K562 (cell line): ENCODE measurements at regions not wholly inside any gene's neighbourhood (a gene's known extent, or its start where the extent isn't known, plus 50 kb on each side); places are given as distances from the start of the nearest gene placed in this dataset.
A peak's percentile ranks its signal among the peaks of the same experiment; 100 is the strongest.

Experiments
- ATAC-seq: fragments of 200-7000 bp; cut with Tn5 transposase; 3 replicates; pipeline ENCODE4 v1.9.1; 2020; ENCODE audit warnings: moderate library complexity
- BruUV-seq: library from RNA; stranded (reverse); fragments of 400-500 nt; replicated peaks from 2 replicates; lab custom pipeline; 2021; lab: Mats Ljungman, UMichigan
- CTCF ChIA-PET: fragments of 300-600 bp; formaldehyde crosslinking; extraction: SDS; loops from one replicate; lab custom pipeline; 2021; ENCODE audit warnings: low intra/inter-chr PET ratio; lab: Yijun Ruan, JAX
- POLR2A ChIA-PET: fragments of 300-600, 350-650 bp; sonication (Branson Sonifier 250); formaldehyde crosslinking; extraction: SDS; loops from one replicate; lab custom pipeline; 2021; ENCODE audit warnings: antibody characterized with exemption, inconsistent platforms; lab: Yijun Ruan, JAX
- DNase-seq, 4 experiments: peaks; one replicate each; pipeline versions ENCODE4 v3.0.0 to v3.0.0-alpha.2; 2011 to 2018; ENCODE audit warnings: low spot score in 3 of 4, mixed read lengths in 3 of 4; ENCODE audit errors: extremely low read depth in 1 of 4
- FAIRE-seq: peaks from 2 replicates; lab custom pipeline; 2011; peaks lifted over from hg19 to GRCh38; lab: Jason Lieb, UNC
- H2AFZ ChIP-seq: 2 replicates; pipeline ENCODE4 v1.6.0; 2011; ENCODE audit warnings: low read depth, low read length, control low read depth, inconsistent platforms
- H3K27ac ChIP-seq: fragments of 200-600 bp; 3 replicates; pipeline ENCODE4 v1.8.0; 2011; ENCODE audit warnings: low read depth, mild to moderate bottlenecking, control low read depth, inconsistent platforms, low read length, moderate library complexity, mixed read lengths; ENCODE audit errors: extremely low read depth
- H3K27me3 ChIP-seq, 2 experiments: fragments of 300-600 bp in 1 of 2; 2 replicates in 1 of 2; 3 replicates in 1 of 2; pipeline versions ENCODE4 v1.6.0 to v1.8.0; 2011; ENCODE audit warnings: inconsistent platforms in 2 of 2, low read length in 2 of 2, mild to moderate bottlenecking in 1 of 2, mixed read lengths in 1 of 2, moderate library complexity in 1 of 2; ENCODE audit not compliant: control insufficient read depth in 2 of 2, insufficient read depth in 2 of 2
- H3K36me3 ChIP-seq: fragments of 300-600 bp; 3 replicates; pipeline ENCODE4 v1.8.0; 2011; ENCODE audit warnings: mild to moderate bottlenecking, low read length, inconsistent platforms; ENCODE audit not compliant: control insufficient read depth, insufficient read depth
- H3K4me1 ChIP-seq, 2 experiments: fragments of 200-600 bp in 1 of 2; replicated peaks in 1 of 2; 2 replicates in 1 of 2; 3 replicates in 1 of 2; pipeline versions ENCODE4 v1.5.1 to v1.8.0; 2011; ENCODE audit warnings: inconsistent platforms in 2 of 2, low read length in 2 of 2, mild to moderate bottlenecking in 1 of 2, mixed read lengths in 1 of 2, moderate library complexity in 1 of 2; ENCODE audit not compliant: control insufficient read depth in 2 of 2, insufficient read depth in 2 of 2
- H3K4me2 ChIP-seq: 2 replicates; pipeline ENCODE4 v1.6.1; 2011; ENCODE audit warnings: low read length, control low read depth, inconsistent platforms, mixed read lengths; ENCODE audit not compliant: insufficient read depth
- H3K4me3 ChIP-seq: fragments of 200-600 bp; sonication (generic), shearing (Covaris generic); 2 replicates; pipeline ENCODE4 v1.5.1; 2016; ENCODE audit warnings: control low read depth, inconsistent platforms
- H3K79me2 ChIP-seq: fragments of 200-600 bp; 3 replicates; pipeline ENCODE4 v1.8.0; 2011; ENCODE audit warnings: low read length, inconsistent platforms; ENCODE audit not compliant: control insufficient read depth, insufficient read depth
- H3K9ac ChIP-seq, 2 experiments: 2 replicates each; pipeline versions ENCODE4 v1.6.0 to v1.6.1; 2011; ENCODE audit warnings: low read depth in 2 of 2, low read length in 2 of 2, control low read depth in 1 of 2, inconsistent platforms in 1 of 2, mild to moderate bottlenecking in 1 of 2, mixed read lengths in 1 of 2; ENCODE audit not compliant: insufficient read depth in 1 of 2
- H3K9me1 ChIP-seq: one replicate; pipeline ENCODE4 v1.6.0; 2011; ENCODE audit warnings: inconsistent platforms, mild to moderate bottlenecking, low read length, moderate library complexity; ENCODE audit not compliant: control insufficient read depth, insufficient read depth
- H3K9me3 ChIP-seq: replicated peaks from 2 replicates; pipeline ENCODE4 v1.5.1; 2011; ENCODE audit warnings: low read depth, low read length, inconsistent platforms; ENCODE audit not compliant: control insufficient read depth, insufficient read depth
- H4K20me1 ChIP-seq: replicated peaks from 2 replicates; pipeline ENCODE4 v1.6.1; 2011; ENCODE audit warnings: low read length, inconsistent platforms, mixed read lengths; ENCODE audit not compliant: control insufficient read depth, insufficient read depth
- ARNT ChIP-seq, 2 experiments: fragments of 450-650 bp; IDR thresholded peaks; 2 replicates each; pipeline ENCODE4 v1.6.1; 2016; ENCODE audit warnings: mild to moderate bottlenecking in 1 of 2
- ATF1 ChIP-seq, 2 experiments: fragments of 450-650 bp in 1 of 2; IDR thresholded peaks; 2 replicates each; pipeline ENCODE4 v1.6.1; 2016; ENCODE audit warnings: missing compliant biosample characterization in 1 of 2, missing genetic modification characterization in 1 of 2
- ATF3 ChIP-seq, 2 experiments: fragments of 450-650 bp in 1 of 2; sonication (generic) in 1 of 2; formaldehyde crosslinking in 1 of 2; IDR thresholded peaks in 1 of 2; conservative IDR thresholded peaks in 1 of 2; 2 replicates each; pipeline versions ENCODE4 v1.6.1 to v1.8.1; 2016 to 2023; ENCODE audit warnings: mild to moderate bottlenecking in 2 of 2, moderate library complexity in 2 of 2, inconsistent platforms in 1 of 2, missing genetic modification reagents in 1 of 2
- ETV6 ChIP-seq, 3 experiments: fragments of 150-350 bp in 1 of 3; sonication (generic) in 1 of 3; formaldehyde crosslinking in 1 of 3; IDR thresholded peaks; 2 replicates each; pipeline versions ENCODE4 v1.6.1 to v1.8.0; 2014 to 2022; ENCODE audit warnings: borderline replicate concordance in 2 of 3, low read depth in 2 of 3, antibody characterized with exemption in 1 of 3, low read length in 1 of 3, mild to moderate bottlenecking in 1 of 3, missing genetic modification reagents in 1 of 3
- EZH2 ChIP-seq: IDR thresholded peaks from 2 replicates; pipeline ENCODE4 v1.6.1; 2012; ENCODE audit warnings: low read depth, mild to moderate bottlenecking, inconsistent platforms, low read length, borderline replicate concordance
- HDAC2 ChIP-seq: fragments of 450-650 bp; IDR thresholded peaks from 2 replicates; pipeline ENCODE4 v1.6.1; 2016; ENCODE audit warnings: mild to moderate bottlenecking
- HNRNPH1 ChIP-seq: fragments of 200-400 bp; formaldehyde crosslinking; optimal IDR thresholded peaks from 2 replicates; pipeline ENCODE3; 2017; ENCODE audit warnings: low read depth, mild to moderate bottlenecking, low read length, moderate library complexity
- JUN ChIP-seq, 2 experiments: sonication (generic) in 1 of 2; formaldehyde crosslinking in 1 of 2; IDR thresholded peaks; 2 replicates each; pipeline versions ENCODE4 v1.6.1 to v1.8.0; 2012 to 2022; ENCODE audit warnings: borderline replicate concordance in 2 of 2, mild to moderate bottlenecking in 2 of 2, improper control_type of control experiment in 1 of 2, low read depth in 1 of 2, low read length in 1 of 2, missing genetic modification reagents in 1 of 2
- L3MBTL2 ChIP-seq: fragments of 450-650 bp; IDR thresholded peaks from 2 replicates; pipeline ENCODE4 v1.6.1; 2016; ENCODE audit warnings: mild to moderate bottlenecking, moderate library complexity
- MAFG ChIP-seq: fragments of 450-650 bp; conservative IDR thresholded peaks from 2 replicates; pipeline ENCODE4 v1.6.1; 2016; ENCODE audit warnings: missing genetic modification characterization, missing compliant biosample characterization
- MTA1 ChIP-seq: fragments of 450-650 bp; IDR thresholded peaks from 2 replicates; pipeline ENCODE4 v1.6.1; 2017; ENCODE audit warnings: borderline replicate concordance
- MTA3 ChIP-seq: fragments of 450-650 bp; formaldehyde crosslinking; IDR thresholded peaks from 2 replicates; pipeline ENCODE4 v1.6.1; 2017; ENCODE audit warnings: mild to moderate bottlenecking, borderline replicate concordance
- MYNN ChIP-seq, 2 experiments: sonication (generic); formaldehyde crosslinking in 1 of 2; IDR thresholded peaks; 2 replicates each; pipeline versions ENCODE4 v1.5.0 to v1.6.1; 2016 to 2020; ENCODE audit warnings: antibody characterized with exemption in 1 of 2, missing genetic modification reagents in 1 of 2
- RCOR1 ChIP-seq, 2 experiments: IDR thresholded peaks; 2 replicates each; pipeline ENCODE4 v1.6.1; 2012; ENCODE audit warnings: low read depth in 2 of 2, low read length in 2 of 2, borderline replicate concordance in 1 of 2, improper control_type of control experiment in 1 of 2
- SOX6 ChIP-seq: fragments of 450-650 bp; IDR thresholded peaks from 2 replicates; pipeline ENCODE4 v1.6.1; 2014; ENCODE audit warnings: mild to moderate bottlenecking
- TCFL5 ChIP-seq: fragments of 250-450 bp; sonication (Bioruptor Pico); conservative IDR thresholded peaks from 2 replicates; pipeline ENCODE4 v1.6.1; 2021; ENCODE audit warnings: mild to moderate bottlenecking, moderate library complexity, matching md5 sums
- ZEB2 ChIP-seq: fragments of 450-650 bp; IDR thresholded peaks from 2 replicates; pipeline ENCODE4 v1.6.1; 2016
- ZNF740 ChIP-seq, 3 experiments: fragments of 200-800 bp in 1 of 3; sonication (Bioruptor generic) in 1 of 3; sonication (generic) in 1 of 3; formaldehyde crosslinking in 1 of 3; IDR thresholded peaks; 2 replicates each; pipeline versions ENCODE4 v1.6.1 to v1.8.0; 2016 to 2022; ENCODE audit warnings: mild to moderate bottlenecking in 2 of 3, missing compliant biosample characterization in 2 of 3, missing genetic modification characterization in 2 of 3, missing genetic modification reagents in 1 of 3
- WGBS: fragments of 100-300 bp; shearing (Covaris generic); methylation state at CpG from one replicate; pipeline ENCODE4 v1.1.6; 2016; ENCODE audit warnings: low coverage, mixed read lengths; ENCODE audit not compliant: insufficient coverage; ENCODE audit errors: missing lambda C conversion rate; 5-methylcytosine and 5-hydroxymethylcytosine counted together
- in situ Hi-C: fragments of 300-500 bp; cut with MboI; formaldehyde crosslinking; loops from 4 replicates; pipeline ENCODE4 v1.15.0; 2018; ENCODE audit warnings: inconsistent platforms, mixed read lengths
- intact Hi-C: fragments of 100-400 bp; cut with micrococcal nuclease; formaldehyde crosslinking; loops from 2 replicates; pipeline ENCODE4 v1.14.2; 2022

- no peaks in the 10 kb centered on the region for H3K9me3 ChIP-seq
- H3K9me1 ChIP-seq = no peaks in the 10 kb centered on the region
- no peak overlapping the region for H3K9ac ChIP-seq
- H4K20me1 ChIP-seq = no peaks in the 10 kb centered on the region
- no TSS peak for BruUV-seq
- H3K79me2 ChIP-seq = no peaks in the 10 kb centered on the region
- CTCF ChIA-PET = no interaction called here
- DNase-seq (peak; percentile 52 to 63 (median 58)), FAIRE-seq (peak; percentile 90), ATAC-seq (peak; percentile 83)
- H3K36me3 ChIP-seq = no peaks in the 10 kb centered on the region; the same call in 2 of the 3 replicates
- POLR2A ChIA-PET = interaction anchor here (0.7 to 1.1 kb wide), 5 partner anchors 10 to 25 kb away, joined by 3 to 4 read pairs (median 4); no protein-coding TSS in a partner anchor
- peak overlapping the region; percentile 2 for H3K4me2 ChIP-seq
- no peak overlapping the region; the same call in 2 of the 3 replicates for H3K27ac ChIP-seq
- peak overlapping the region; percentile 60 for H2AFZ ChIP-seq
- in situ Hi-C loops = no loop called here
- H3K4me3 ChIP-seq = no peak overlapping the region
- 23% methylated on average over 11 of the region's 11 CpGs for WGBS
- peaks cover 10 to 13% of the 10 kb centered on the region in 2 experiments; a peak in 3 of 5 replicates for H3K27me3 ChIP-seq
- intact Hi-C loops = no loop called here
- peaks cover 0 to 19% of the 10 kb centered on the region in 2 experiments; a peak in 3 of 5 replicates for H3K4me1 ChIP-seq
- TF ChIP-seq ZEB2 (peak; percentile 70; the same call in 1 of the 2 replicates), MYNN (IDR thresholded peaks at IDR 0.05) (peak; percentile 55; the same call in 1 of the 2 replicates), MYNN (CRISPR knock-in tag; IDR thresholded peaks at IDR 0.05) (no peak), EZH2 (no peak), ARNT (IDR thresholded peaks at IDR 0.05) (no peak), SOX6 (peak; percentile 88), TCFL5 (CRISPR knock-in tag) (no peak), ATF1 (CRISPR knock-in tag; IDR thresholded peaks at IDR 0.05) (no peak), ATF1 (tag; IDR thresholded peaks at IDR 0.05) (peak; percentile 79), MTA3 (peak; percentile 62; the same call in 1 of the 2 replicates), ZNF740 (CRISPR knock-in tag; IDR thresholded peaks at IDR 0.05) (no peak), ZNF740 (tag; IDR thresholded peaks at IDR 0.05) (no peak), MTA1 (0 out of 2 replicates have a peak, but pooled peaks have one; percentile 14), HNRNPH1 (no peak), ETV6 (IDR thresholded peaks at IDR 0.05; ENCODE audit: borderline replicate concordance in 1 of 2, low read depth in 2 of 2, low read length in 1 of 2) (no peak), ETV6 (CRISPR knock-in tag; IDR thresholded peaks at IDR 0.05; ENCODE audit: borderline replicate concordance) (no peak), ATF3 (IDR thresholded peaks at IDR 0.05) (peak; percentile 97), ATF3 (CRISPR knock-in tag; conservative IDR thresholded peaks at IDR 0.05) (peak; percentile 67; the same call in 1 of the 2 replicates), JUN (IDR thresholded peaks at IDR 0.05; ENCODE audit: borderline replicate concordance, low read depth, low read length) (peak; percentile 92), JUN (CRISPR knock-in tag; IDR thresholded peaks at IDR 0.05; ENCODE audit: borderline replicate concordance) (no peak), RCOR1 (IDR thresholded peaks at IDR 0.05; ENCODE audit: borderline replicate concordance in 1 of 2, low read depth in 2 of 2, low read length in 2 of 2) (0 out of 4 replicates have a peak, but pooled peaks of 1 of the 2 experiments have one; percentile 48), L3MBTL2 (peak; percentile 39; the same call in 1 of the 2 replicates), MAFG (tag) (peak; percentile 50), HDAC2 (no peak)
Observed at GRCh38 chr1:228837817-228838716, 102.8 kb downstream of the RHOU start.
